MM.1S (cell line): ENCODE measurements at regions not wholly inside any gene's neighbourhood (a gene's known extent, or its start where the extent isn't known, plus 50 kb on each side); places are given as distances from the start of the nearest gene placed in this dataset.

Source experiments
- CTCF ChIP-seq: fragments of 300-600 bp; sonication (generic); IDR thresholded peaks from 2 replicates; pipeline ENCODE4 v1.5.1; 2016; ENCODE audit warnings: antibody characterized with exemption, low read length, mixed read lengths
- EZH2 ChIP-seq: fragments of 300-600 bp; sonication (generic); optimal IDR thresholded peaks from 2 replicates; pipeline ENCODE3; 2017; ENCODE audit warnings: low read depth, mild to moderate bottlenecking, antibody characterized with exemption, low read length, mixed read lengths
- EZH2phosphoT487 ChIP-seq: fragments of 300-600 bp; sonication (generic); IDR thresholded peaks from 2 replicates; pipeline ENCODE4 v1.6.1; 2018; ENCODE audit warnings: antibody characterized with exemption, low read length

DNA sequence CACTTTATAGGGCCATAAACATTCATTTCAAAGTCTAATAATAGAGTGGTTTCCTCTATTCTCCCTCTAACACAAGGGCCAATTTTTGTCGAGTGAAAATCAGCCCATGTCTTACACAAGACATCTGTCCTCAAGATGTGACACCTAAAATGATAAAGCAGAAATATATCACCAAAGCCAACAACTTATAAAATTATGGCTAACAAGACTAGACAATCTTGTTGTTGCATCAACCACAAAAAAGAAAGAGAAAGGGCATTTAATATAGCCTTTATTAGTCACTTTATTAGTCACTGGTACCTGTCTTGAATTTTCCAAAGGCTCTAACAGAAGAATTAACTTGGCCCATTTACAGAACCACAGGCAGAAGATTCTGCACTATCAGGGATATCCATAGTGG is 161.6 kb downstream of the SMIM20 start:
- no peak for TF ChIP-seq CTCF
- no peak for TF ChIP-seq EZH2phosphoT487
- no peak for TF ChIP-seq EZH2
